ENCODE measurements at regions not wholly inside any gene's neighbourhood (a gene's known extent, or its start where the extent isn't known, plus 50 kb on each side); places are given as distances from the start of the nearest gene placed in this dataset.
A peak's percentile ranks its signal among the peaks of the same experiment; 100 is the strongest.
"Not testable (repeated sequence)": the region's sequence is repeated elsewhere in the genome, so short reads cannot be mapped to it uniquely, and the experiment has no call there.

DNA sequence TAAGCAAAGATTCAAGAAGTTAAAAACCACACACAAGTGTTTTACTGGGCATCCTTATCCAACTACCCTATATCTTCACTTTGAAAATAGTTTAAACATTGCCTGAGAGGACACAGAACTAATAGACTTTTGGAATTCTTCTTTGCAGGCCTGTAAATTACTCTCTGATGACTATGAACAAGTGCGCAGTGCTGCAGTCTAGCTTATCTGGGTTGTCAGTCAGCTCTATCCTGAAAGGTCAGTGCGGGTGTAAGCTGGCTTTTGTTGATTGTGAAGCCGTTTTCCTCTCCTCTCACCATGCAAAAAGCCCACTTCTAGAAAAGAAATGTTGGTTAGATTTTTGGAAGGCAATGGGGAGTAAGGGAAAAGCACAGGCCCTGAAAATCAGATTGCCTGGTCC is 143.6 kb upstream of the ERV3-1 start:
- not testable (repeated sequence) for DNase-seq (ENCODE audit: extremely low read depth, low read depth)

DNA sequence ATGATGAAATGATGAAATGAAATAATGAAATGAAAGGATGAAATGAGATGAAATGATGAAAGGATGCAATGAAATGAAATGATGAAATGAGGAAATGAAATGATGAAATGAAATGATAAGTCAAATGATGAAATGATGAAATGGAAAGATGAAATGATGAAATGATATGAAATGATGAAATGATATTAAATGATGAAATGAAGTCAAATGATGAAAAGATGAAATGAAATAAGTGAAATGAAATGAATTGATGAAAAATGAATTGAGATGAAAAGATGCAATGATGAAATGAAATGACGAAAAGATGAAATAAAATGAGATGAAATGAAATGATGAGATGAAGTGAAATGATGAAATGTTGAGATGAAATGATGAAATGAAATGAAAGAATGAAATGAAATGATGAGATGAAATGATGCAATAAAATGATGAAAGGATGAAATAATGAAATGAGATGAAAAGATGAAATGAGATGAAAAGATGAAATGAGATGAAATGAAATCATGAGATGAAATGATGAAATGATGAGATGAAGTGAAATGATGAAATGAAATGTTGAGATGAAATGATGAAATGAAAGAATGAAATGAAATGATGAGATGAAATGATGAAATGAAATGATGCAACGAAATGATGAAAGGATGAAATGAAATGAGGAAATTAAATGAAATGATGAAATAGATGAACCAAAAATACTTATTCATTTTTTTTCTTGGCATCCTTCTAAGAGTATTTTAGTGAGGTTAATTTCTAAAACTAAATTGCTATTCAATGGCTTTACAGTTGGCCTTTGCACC is 139.8 kb upstream of the ERV3-1 start:
- not testable (repeated sequence) for DNase-seq (ENCODE audit: extremely low read depth, low read depth)

DNA sequence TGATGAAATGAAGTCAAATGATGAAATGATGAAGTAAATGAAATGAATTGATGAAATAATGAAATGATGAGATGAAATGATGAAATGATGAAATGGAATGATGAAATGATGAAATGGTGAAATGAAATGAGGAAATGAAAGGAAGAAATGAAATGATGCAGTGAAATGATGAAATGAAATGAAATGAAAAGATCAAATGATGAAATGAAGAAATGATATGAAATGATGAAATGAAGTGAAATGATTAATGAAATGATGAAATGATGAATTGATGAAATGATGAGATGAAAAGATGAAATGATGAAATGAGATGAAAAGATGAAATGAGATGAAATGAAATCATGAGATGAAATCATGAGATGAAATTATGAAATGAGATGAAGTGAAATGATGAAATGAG is 139.2 kb upstream of the ERV3-1 start:
- not testable (repeated sequence) for DNase-seq (ENCODE audit: extremely low read depth, low read depth)

DNA sequence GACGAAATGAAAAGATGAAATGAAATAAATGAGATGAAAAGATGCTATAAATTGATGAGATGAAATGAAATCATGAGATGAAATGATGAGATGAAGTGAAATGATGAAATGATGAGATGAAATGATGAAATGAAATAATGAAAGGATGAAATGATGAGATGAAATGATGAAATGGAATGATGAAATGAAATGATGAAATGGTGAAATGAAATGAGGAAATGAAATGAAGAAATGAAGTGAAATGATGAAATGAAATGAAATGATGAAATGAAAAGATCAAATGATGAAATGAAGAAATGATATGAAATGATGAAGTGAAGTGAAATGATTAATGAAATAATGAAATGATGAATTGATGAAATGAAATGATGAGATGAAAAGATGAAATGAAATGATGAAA is 138.5 kb upstream of the ERV3-1 start:
- not testable (repeated sequence) for DNase-seq (ENCODE audit: extremely low read depth, low read depth)

DNA sequence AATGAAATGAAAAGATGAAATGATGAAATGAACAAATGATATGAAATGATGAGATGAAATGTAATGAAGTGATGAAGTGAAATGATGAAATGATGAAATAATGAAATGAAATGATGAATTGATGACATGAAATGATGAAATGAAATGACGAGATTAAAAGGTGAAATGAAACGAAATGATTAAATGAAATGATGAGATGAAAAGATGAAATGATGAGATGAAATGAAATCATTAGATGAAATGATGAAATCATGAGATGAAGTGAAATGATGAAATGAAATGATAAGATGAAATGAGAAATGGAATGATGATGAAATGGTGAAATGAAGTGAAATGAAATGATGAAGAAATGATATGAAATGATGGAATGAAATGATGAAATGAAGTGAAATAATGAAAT is 138.1 kb upstream of the ERV3-1 start:
- DNase-seq (ENCODE audit: extremely low read depth, low read depth), result not testable (repeated sequence)

DNA sequence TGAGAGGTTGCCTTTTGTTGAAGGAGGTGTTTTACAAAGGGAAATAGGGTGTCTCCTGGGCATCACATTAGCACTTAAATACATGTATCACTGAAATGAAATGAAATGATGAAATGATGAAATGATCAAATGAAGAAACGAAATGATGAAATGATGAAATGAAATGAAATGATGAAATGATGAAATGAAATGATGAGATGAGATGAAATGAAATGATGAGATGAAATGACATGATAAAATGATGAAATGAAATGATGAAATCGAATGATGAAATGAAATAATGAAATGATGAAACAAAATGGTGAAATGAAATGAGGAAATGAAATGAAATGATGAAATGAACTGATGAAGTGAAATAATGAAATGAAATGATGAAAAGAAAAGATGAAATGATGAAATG is 137.6 kb upstream of the ERV3-1 start:
- not testable (repeated sequence) for DNase-seq (ENCODE audit: extremely low read depth, low read depth)

DNA sequence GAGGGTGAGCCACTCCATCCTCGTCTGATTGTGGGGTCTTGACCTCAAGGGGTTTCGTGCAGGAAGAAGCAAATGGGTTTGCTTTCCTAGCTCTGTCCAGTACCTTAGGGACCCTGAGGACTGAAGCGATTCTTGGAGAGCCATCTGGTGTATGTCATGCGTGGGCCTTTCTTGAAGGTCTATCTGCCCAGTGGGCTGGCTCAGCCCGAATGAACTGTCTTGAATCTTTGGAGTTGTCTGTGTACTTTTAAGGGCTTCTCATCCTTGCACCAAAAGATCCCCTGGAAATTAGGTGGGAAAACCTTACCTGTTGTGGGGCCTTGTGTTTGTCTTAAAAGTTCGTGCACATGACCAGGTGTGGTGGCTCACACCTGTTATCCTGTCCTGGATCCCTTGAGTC is 135.4 kb upstream of the ERV3-1 start:
- DNase-seq (ENCODE audit: extremely low read depth, low read depth), result not testable (repeated sequence)

DNA sequence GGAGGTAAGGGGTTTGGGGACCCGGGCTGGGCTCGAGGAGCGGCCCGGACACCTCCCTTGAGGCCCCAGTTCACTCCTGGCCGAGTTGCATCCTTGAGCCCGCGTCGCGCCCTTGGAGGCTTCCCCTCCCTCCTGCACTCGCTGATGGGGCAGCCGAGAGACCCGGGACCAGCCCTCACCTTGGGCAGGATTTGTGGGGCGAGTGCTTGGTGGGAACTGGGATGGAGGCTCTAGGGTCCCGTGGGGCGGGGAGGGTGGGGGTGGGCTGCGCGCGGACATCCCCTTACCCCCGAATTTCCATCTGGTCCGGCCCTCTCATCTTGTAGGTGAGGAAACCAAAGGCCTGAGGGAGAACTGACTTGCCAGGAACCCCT is 134.9 kb upstream of the ERV3-1 start:
- DNase-seq (ENCODE audit: extremely low read depth, low read depth), result not testable (repeated sequence)

DNA sequence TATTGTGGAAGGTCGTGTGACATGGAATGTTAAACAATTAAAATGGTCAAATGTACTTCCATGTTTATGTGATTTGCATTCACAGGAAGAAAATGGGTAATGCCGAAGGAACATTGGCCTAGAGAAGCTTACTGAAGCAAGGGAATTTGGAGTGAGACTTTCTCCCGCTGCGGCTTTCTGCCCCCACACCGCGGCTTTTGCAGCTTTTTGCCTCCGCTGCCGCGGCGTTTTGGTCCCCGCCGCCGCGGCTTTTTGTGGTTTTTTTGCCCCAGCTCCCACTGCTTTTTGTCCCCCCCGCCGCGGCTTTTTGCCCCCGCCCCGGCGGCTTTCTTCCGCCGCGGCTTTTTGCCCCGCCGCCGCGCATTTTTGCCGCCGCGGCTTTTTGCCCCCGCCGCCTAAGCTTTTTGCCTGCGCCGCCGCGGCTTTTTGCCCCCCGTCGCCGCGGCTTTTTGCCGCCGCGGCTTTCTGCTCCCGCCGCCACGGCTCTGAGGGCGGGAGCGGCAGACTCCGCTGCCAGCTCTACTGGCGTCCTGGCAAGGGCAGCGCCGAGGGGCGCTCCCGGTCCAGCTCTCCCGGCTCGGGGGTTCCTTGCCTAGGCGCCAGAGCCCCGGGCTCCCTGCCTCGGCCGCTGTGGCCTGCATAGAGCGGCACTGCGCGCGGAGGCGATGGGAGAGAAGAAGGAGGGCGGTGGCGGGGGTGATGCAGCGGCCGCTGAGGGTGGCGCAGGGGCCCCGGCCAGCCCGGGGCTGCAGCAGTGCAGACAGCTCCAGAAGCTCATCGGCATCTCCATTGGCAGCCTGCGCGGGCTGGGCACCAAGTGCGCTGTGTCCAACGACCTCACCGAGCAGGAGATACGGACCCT is 134.3 kb upstream of the ERV3-1 start:
- not testable (repeated sequence) for DNase-seq (ENCODE audit: extremely low read depth, low read depth)

DNA sequence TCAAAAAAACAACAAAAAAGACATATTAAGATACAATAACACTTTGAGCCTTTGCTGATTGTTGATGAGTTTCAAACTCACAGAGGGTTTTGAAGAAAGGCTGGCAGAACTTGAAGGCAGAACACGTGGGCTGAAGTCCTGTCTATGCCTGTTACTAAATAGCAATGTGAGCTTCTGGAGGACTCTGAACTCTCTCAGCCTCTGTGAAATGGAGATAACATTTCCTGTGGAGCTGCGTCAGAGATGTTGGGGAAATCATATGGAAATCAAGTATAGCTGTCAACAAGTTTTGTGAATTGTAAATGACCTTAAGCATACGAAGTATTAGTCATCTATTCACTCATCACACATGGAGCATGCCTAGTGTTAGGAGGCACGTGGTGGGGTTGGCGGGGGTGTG is 130.4 kb upstream of the ERV3-1 start:
- DNase-seq (ENCODE audit: extremely low read depth, low read depth), result not testable (repeated sequence)

DNA sequence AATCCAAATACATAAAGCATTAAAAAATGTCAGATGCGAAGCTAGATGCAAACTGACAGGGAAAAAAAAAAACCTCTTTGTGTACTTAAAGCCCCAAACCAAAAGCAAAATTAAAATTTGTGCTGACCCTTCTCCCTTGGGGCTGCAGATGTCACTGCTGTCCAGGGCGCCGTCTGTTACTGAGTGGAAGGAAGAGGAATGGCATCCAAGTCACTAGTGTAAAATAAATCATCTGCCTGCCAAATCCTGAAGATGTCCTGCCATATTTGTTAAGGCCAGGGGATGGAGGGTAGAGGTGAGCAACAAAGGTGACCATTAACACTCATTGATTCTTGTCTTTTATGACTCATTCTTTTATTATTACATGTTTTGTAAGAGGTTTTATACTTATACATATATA is 126.6 kb upstream of the ERV3-1 start:
- not testable (repeated sequence) for DNase-seq (ENCODE audit: extremely low read depth, low read depth)

DNA sequence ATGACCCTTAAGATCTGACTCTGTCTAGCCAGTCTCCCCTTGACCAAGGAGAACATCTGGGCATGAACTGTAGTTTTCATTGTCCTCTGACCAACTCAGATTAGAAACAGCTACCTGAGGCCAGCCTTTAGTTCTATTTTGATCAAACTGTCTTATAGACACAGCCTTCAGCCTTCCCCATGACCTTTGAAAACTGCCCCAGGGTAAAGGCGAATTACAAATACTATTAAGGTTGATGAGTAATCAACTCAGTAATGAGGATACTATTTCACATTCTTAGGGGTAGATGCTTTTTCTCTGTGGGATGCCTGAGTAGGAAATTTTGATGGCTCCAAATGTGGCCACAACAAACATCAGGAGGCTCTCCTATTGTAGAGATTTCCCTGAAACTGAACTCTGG is 125.8 kb upstream of the ERV3-1 start:
- not testable (repeated sequence) for DNase-seq (ENCODE audit: extremely low read depth, low read depth)

DNA sequence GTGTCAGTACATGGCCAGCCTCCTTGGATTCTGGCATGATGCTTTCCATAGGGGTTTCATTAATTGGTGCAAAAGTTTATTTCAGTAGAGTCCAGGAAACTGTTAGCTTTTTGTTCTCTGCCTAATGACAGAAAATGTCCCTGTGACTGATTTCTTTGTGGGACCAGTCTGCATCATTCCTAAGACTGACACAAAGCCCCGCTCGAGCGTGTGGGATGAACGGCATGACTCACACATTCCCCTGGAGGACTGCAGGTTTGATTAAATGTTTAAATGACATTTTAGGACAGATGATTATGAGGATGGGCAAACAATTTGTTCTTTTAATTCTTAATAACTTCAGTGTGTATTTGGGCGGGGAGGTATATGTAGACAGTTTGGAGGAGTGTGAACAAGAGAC is 120.9 kb upstream of the ERV3-1 start:
- not testable (repeated sequence) for DNase-seq (ENCODE audit: extremely low read depth, low read depth)

DNA sequence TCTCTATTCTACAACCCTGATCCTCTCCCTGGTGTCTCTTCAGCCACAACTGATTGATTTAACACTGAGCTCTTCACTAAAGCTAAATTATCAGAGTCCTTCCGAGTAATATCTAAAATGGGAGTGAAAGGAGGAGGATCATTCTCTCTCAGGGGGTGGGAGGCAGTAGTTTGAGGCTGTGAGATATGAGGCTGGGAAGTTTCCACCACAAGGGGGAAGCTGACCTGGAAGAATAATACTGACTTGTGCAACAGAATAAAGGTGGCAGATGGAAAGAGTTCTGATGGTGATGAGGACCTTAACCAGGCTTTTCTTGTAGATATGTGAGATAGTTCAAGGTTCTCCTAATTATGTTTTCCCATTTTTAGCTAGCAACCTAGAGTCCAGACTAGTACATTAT is 118.1 kb upstream of the ERV3-1 start:
- DNase-seq (ENCODE audit: extremely low read depth, low read depth), result not testable (repeated sequence)

DNA sequence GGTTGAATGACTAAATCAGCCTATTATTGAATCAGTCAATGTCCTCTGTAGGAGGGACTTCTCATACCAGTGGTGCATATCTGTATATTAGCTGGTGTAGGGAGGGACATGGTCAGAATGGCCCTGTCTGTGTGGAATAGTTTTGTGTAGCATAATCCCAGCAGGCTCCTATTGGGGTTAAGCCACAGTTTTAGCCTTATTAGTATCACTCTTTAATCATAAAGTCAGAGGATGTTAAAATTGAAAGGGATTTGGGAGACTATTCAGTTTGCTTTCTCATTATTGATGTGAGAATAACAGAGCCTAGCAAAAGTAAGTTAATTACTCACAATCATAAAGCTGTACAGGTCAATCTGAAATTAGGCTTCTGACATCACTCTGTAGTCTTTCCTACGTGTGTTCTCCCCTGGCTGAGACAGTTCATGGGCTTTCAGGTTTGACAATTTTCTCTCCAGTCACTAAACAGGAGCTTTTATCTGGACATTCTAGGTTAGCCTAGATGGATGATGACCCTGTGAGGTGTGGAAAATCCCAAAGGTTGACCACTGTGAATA is 99.2 kb upstream of the ERV3-1 start:
- not testable (repeated sequence) for DNase-seq (ENCODE audit: extremely low read depth, low read depth)

DNA sequence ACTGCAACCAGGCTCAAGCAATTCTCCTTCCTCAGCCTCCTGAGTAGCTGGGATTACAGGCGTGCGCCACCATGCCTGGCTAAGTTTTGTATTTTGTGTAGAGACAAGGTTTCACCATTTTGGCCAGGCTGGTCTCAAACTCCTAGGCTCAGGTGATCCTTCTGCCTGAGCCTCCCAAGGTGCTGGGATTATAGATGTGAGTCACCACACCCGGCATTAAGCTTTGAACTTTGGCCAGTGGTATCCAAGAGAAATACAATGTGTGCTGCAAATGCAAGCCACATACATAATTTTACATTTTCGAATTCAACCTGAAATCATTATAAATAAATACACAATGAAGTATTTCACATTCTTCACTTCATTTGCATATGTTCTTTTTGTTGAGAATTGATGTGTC is 94.0 kb upstream of the ERV3-1 start:
- not testable (repeated sequence) for DNase-seq (ENCODE audit: extremely low read depth, low read depth)

DNA sequence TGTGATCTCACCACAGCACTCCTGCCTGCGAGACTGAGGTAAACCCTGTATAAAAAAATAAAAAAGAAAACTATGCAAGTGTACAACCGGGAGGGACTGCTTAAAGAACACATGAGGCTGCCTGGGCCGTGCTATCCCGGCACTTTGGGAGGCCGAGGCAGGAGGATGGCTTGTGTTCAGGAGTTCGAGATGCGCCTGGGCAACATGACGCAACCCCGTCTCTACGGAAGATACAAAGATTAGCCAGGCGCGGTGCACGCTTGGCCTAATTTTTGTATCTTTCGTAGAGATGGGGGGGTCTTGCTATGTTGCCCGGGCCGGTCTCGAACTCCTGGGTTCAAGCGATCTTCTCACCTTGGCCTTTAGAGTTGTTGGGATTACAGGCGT is 75.2 kb upstream of the ERV3-1 start:
- DNase-seq (ENCODE audit: extremely low read depth, low read depth), result not testable (repeated sequence)

DNA sequence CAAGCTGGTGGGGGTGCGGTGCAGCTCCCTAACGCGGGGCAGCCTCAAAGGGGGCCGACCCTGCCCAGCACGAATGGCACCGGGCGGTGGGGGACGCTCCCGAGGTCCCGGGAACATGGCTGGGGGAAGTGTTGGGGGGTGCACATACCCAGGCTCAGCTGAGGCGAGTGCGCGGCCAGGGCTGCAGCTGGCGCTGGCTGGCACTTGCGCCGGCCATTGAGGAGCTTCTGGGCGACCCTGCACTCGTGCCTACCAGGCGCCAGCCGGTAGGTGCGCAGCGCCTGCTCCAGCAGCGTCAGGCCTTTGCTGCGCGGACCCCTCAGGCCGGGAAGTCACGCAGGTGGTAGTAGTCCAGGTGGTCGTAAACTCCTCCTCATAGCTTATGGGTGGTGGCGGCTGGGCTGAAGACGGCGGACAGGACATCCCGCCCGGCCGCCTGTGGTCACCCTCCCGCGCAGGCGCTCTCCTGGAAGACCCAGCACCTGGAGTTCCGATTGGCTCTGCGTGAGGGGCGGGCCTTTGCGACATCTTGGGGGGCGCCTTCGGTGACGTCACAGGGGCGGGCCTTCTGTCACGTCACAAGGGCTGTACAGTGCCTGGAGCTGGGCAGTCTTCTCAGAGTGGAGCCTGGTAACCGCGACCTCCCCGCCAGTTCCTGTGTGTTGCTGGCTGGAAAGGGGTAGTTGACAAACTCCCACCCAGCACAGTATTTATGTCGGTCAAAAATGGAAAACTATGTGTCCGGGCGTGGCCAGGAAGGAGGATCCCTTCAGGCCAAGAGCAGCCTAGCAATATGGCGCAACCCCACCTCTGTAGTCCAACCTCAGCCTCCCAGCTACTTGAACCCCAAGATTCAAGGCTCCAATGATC is 74.5 kb upstream of the ERV3-1 start:
- peak; percentile 86 for DNase-seq (ENCODE audit: extremely low read depth, low read depth)

DNA sequence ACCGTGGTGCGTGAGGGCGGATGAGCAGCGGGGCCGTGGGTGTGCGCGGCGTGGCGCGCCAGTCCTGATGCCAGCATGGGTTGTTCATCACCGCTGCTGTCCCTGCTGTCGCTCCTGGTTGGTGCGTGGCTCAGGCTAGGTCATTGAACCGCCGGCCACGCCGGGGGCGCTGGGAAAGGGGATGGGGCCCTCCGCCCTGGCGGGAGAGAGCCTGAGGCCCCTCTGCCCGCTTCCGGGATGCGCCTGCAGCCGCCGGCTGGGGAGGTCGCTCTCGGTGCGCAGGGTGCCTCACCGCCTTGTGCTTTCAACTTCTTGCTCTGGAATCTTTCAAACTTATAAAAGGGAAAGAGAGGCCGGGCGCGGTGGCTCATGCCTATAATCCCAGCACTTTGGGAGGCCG is 68.5 kb upstream of the ERV3-1 start:
- DNase-seq (ENCODE audit: extremely low read depth, low read depth), result not testable (repeated sequence)

DNA sequence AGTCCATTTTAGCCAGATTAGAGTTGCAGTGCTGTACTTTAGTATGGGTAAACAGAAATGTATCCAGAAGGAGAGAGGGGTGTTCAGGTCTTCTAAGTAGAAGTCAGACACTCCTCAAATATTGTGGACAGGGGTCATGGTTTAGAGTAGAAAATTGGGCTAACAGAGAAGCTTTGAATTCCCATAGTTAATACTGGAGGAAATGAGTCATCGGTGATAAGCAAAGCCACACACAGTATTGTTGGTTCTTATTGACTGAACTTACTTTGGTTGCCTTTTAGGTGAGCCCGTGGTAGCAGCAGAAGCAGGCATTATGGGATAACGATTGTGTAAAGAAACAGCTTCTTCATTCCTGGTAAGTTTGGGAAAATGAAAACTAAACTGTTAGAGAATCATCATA is 66.7 kb upstream of the ERV3-1 start:
- not testable (repeated sequence) for DNase-seq (ENCODE audit: extremely low read depth, low read depth)

DNA sequence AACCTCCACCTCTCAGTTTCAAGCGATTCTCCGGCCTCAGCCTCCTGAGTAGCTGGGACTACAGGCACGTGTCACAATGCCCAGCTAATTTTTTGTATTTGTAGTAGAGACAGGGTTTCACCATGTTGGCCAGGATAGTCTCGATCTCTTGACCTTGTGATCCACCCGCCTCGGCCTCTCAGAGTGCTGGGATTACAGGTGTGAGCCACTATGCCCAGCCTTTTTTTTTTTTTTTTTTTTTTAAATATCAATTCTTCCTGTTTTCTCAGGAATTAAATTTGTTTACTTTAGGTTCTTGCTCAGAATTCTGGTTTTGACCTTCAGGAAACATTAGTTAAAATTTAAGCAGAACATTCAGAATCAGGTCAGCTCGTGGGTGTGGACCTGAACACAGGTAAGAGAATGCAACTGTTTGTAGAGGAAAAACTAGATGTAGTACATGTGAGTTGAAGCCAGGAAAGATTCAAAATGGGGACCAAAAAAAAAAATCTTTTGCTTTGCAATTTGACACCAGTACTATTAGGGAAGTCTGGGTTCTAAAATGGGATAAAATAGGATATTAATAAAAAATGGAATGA is 65.5 kb upstream of the ERV3-1 start:
- not testable (repeated sequence) for DNase-seq (ENCODE audit: extremely low read depth, low read depth)

All from AG09319 (cell line).